COLO829 (cell line): ENCODE measurements at regions not wholly inside any gene's neighbourhood (a gene's known extent, or its start where the extent isn't known, plus 50 kb on each side); places are given as distances from the start of the nearest gene placed in this dataset.
"Not testable (repeated sequence)": the region's sequence is repeated elsewhere in the genome, so short reads cannot be mapped to it uniquely, and the experiment has no call there.

Experiments used
- DNase-seq: peaks from one replicate; pipeline ENCODE4 v3.0.0; 2012; ENCODE audit warnings: low spot score

GRCh38 chr4:132382243-132382642 lies 766.9 kb upstream of the PCDH10 start:
- no peak for DNase-seq

GRCh38 chr4:132383571-132384199 lies 765.4 kb upstream of the PCDH10 start:
- peak; percentile 47 for DNase-seq

GRCh38 chr4:132384709-132385108 lies 764.4 kb upstream of the PCDH10 start:
- no peak for DNase-seq

GRCh38 chr4:132386130-132386529 lies 763.0 kb upstream of the PCDH10 start:
- no peak for DNase-seq

- no peak for DNase-seq
Measured at GRCh38 chr4:132387060-132387459, 762.0 kb upstream of the PCDH10 start.

- no peak for DNase-seq
Measured at GRCh38 chr4:132395561-132395960, 753.5 kb upstream of the PCDH10 start.

- no peak for DNase-seq
Measured at GRCh38 chr4:132396636-132397035, 752.5 kb upstream of the PCDH10 start.

- DNase-seq, result no peak
Measured at GRCh38 chr4:132417220-132417619, 731.9 kb upstream of the PCDH10 start.

GRCh38 chr4:132427125-132427524 lies 722.0 kb upstream of the PCDH10 start:
- DNase-seq, result no peak

GRCh38 chr4:132437117-132437516 lies 712.0 kb upstream of the PCDH10 start:
- no peak for DNase-seq

GRCh38 chr4:132445386-132445785 lies 703.7 kb upstream of the PCDH10 start:
- no peak for DNase-seq

GRCh38 chr4:132457987-132458386 lies 691.1 kb upstream of the PCDH10 start:
- DNase-seq, result not testable (repeated sequence)

- no peak for DNase-seq
Measured at GRCh38 chr4:132479543-132479942, 669.6 kb upstream of the PCDH10 start.

- DNase-seq, result no peak
Measured at GRCh38 chr4:132488555-132488954, 660.5 kb upstream of the PCDH10 start.

GRCh38 chr4:132493476-132493875 lies 655.6 kb upstream of the PCDH10 start:
- no peak for DNase-seq

- DNase-seq, result not testable (repeated sequence)
Measured at GRCh38 chr4:132495267-132495812, 653.8 kb upstream of the PCDH10 start.

GRCh38 chr4:132498215-132498614 lies 650.9 kb upstream of the PCDH10 start:
- DNase-seq, result no peak

GRCh38 chr4:132502096-132502552 lies 647.0 kb upstream of the PCDH10 start:
- DNase-seq, result no peak

GRCh38 chr4:132504438-132504837 lies 644.7 kb upstream of the PCDH10 start:
- peak; percentile 56 for DNase-seq

- no peak for DNase-seq
Measured at GRCh38 chr4:132506568-132506967, 642.5 kb upstream of the PCDH10 start.

GRCh38 chr4:132513491-132513890 lies 635.6 kb upstream of the PCDH10 start:
- DNase-seq, result no peak

GRCh38 chr4:132526652-132527051 lies 622.4 kb upstream of the PCDH10 start:
- no peak for DNase-seq

GRCh38 chr4:132527817-132528216 lies 621.3 kb upstream of the PCDH10 start:
- no peak for DNase-seq

GRCh38 chr4:132530861-132531260 lies 618.2 kb upstream of the PCDH10 start:
- DNase-seq, result no peak
